Coronary artery (tissue), 2 donors: ENCODE measurements at regions not wholly inside any gene's neighbourhood (a gene's known extent, or its start where the extent isn't known, plus 50 kb on each side); places are given as distances from the start of the nearest gene placed in this dataset.

Experiments
- DNase-seq: peaks from one replicate; pipeline ENCODE4 v3.0.0-alpha.2; 2017; ENCODE audit warnings: low spot score
- H3K27ac ChIP-seq, 2 donors: fragments of 200-600 bp; sonication (generic); one replicate each; pipeline ENCODE4 v1.5.1; 2016 to 2019
- H3K4me3 ChIP-seq: fragments of 200-600 bp; sonication (generic); 2 replicates; pipeline ENCODE4 v1.5.1; 2016; ENCODE audit warnings: mild to moderate bottlenecking, moderate library complexity
- TF ChIP-seq, protein P1 (sequence below): fragments of 200-600 bp; sonication (generic); IDR thresholded peaks from one replicate; pipeline ENCODE4 v1.5.1; 2019; ENCODE audit warnings: antibody characterized with exemption

DNA sequence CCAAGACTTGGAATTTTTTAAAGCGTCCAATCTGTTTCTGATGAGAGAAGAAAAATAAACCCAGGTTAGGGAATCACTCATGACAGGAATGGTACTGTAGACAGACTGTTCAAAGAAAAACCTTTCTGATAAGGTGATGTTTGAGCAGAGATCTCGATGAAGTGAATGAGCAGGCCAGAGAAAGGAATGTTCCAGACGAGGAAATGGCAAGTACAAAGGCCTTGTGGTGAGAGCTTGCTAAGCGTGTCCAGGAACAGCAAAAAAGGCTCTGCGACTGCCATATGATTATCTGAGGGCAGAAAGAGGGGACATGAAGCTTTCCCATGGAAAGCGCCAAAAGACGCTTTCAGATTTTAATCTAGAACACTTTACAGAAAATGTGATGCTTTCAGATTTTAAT lies 458.4 kb upstream of the SOX5 start:
- no peak overlapping the region for H3K27ac ChIP-seq
- no peak overlapping the region for H3K4me3 ChIP-seq
- no peak for DNase-seq
- TF ChIP-seq, protein P1, sequence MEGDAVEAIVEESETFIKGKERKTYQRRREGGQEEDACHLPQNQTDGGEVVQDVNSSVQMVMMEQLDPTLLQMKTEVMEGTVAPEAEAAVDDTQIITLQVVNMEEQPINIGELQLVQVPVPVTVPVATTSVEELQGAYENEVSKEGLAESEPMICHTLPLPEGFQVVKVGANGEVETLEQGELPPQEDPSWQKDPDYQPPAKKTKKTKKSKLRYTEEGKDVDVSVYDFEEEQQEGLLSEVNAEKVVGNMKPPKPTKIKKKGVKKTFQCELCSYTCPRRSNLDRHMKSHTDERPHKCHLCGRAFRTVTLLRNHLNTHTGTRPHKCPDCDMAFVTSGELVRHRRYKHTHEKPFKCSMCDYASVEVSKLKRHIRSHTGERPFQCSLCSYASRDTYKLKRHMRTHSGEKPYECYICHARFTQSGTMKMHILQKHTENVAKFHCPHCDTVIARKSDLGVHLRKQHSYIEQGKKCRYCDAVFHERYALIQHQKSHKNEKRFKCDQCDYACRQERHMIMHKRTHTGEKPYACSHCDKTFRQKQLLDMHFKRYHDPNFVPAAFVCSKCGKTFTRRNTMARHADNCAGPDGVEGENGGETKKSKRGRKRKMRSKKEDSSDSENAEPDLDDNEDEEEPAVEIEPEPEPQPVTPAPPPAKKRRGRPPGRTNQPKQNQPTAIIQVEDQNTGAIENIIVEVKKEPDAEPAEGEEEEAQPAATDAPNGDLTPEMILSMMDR, result no peak

DNA sequence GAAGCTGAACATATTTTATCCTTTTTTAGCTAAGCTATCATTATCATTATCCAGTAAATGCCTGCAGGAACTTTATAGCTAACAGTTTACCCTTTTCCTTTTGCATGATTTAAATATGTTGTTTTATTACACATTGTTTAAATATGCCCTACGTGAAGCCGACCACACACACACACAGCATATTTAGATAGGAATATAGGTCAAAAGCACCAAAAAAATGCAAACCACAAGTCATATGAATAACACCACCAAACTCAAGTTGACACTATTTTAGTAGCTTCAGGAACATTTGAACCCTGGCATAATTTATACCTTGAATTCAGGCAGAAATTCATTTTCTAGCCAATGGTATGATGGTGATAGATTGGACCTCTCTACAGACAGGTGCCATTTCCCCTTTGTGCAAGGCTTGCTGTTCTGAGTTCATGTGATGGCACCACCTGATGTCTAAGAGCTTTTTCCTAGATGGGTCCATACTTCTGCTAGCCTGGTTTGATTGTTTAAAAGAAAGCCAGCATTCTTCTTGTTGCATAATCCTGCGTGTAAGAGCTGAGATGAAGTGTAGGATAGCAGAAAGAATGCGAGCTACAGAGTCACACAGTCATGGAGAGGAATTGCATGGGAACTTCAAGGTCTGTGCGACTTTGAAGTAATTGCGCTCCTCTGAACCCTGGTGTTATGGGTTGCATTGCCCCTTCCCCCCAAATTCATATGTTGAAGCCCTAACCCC lies 454.8 kb upstream of the SOX5 start:
- TF ChIP-seq, protein P1, result no peak

DNA sequence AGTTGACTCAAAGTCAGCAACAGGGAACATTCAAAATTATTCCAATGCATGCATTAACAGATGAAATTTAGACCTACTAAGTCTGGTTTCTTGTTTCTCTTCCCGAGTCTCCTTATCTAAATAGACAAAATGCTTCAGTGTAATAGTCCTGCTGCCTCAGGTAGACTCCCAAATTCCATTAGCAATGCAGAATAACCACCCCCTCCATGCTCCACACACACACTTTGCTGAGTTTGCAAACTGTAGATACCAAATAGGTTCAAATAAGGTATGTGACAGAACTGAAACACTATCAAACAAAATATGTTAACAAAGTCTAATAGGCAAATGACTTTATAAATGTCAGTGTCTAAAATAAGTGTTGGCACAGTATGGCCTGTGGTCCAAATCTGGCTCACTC lies 451.1 kb upstream of the SOX5 start:
- DNase-seq, result no peak
- TF ChIP-seq, protein P1, result no peak
- Histone ChIP-seq H3K27ac (no peak overlapping the region), H3K4me3 (no peak overlapping the region)

More for the DNA sequence above, 454.8 kb upstream of the SOX5 start:
- H3K27ac ChIP-seq, result no peak overlapping the region
- no peak for DNase-seq
- H3K4me3 ChIP-seq, result no peak overlapping the region

DNA sequence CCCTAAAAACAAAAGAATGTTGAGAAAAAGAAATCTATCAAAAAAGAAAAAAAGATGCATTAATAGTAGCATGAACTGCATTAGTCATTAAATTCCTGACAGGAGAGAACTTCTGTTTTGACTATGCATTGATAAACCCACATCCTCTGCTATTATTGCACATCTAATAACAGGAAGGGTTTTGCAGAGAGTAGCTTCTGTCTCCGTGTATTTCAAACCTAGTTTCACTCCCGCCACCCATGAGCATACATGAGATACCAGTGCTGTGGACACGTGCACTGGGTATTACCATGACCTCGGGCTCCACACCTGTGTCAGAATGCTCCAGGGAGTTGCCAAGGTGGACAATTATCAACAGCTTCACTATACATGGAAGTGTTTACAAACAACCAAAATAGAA lies 449.1 kb upstream of the SOX5 start:
- TF ChIP-seq, protein P1, result no peak
- no peak overlapping the region for H3K4me3 ChIP-seq
- no peak for DNase-seq
- no peak overlapping the region for H3K27ac ChIP-seq

DNA sequence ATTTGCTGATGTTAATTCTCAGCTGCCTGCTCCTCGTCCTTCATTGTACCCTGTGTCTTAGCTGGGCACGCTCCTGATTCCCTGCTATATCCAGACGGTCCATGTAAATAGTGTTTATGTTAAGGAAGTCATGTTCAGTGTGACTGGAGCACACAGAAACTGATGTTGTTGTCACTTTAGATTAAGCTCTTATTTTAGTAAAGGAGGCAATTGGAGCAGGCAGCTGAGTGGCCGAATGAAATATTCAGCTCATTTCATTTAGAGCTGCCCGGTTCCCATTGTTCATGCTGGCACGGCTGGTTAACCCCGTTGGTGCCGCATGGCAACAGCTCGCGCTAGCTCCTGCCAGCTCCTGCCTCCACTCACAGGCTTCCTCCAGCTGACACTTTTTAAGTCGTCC lies 446.8 kb upstream of the SOX5 start:
- Histone ChIP-seq H3K4me3 (peak overlapping the region; percentile 24), H3K27ac (no peak overlapping the region)
- no peak for DNase-seq
- TF ChIP-seq, protein P1, result no peak

DNA sequence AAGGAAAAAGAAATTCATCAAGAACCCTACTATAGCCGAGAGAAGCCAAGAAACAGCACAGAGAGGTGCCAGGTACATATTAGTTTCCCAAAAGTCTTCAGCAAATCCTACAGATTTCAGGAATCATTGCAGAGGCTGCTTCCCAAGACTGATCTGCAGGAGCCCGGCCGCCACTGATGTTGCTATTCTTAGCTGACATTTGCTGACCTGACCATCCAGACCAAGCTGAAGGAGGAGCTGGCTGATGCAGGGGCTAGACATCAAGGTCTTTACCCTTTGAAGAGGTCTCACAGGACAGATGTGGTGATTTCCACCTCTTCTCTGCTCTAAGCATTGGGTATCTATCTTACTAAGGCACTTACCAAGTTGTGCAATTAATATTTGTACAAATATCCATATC lies 444.8 kb upstream of the SOX5 start:
- DNase-seq, result no peak
- TF ChIP-seq, protein P1, result no peak
- Histone ChIP-seq H3K27ac (no peak overlapping the region), H3K4me3 (no peak overlapping the region)

DNA sequence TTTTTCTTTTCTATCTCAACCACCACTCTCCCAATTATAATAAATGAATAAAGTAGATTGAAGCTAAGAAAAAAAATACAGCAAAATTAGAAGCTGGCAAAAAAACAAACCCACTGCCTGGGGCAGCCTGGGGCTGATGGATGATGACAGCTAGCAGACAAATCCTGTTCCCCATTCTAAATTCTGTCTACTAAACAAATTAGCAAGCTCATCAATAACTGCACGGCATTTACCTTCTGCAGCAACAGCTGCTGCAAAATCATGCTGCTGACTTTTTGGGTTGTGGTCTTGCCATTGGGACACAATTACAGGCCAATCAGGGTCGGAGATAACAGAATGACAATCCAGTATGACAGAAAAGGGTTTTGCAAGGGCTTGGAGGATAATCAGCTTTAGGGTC lies 443.6 kb upstream of the SOX5 start:
- no peak overlapping the region for H3K27ac ChIP-seq
- TF ChIP-seq, protein P1, result no peak
- DNase-seq, result no peak
- no peak overlapping the region for H3K4me3 ChIP-seq
